ENCODE measurements at regions not wholly inside any gene's neighbourhood (a gene's known extent, or its start where the extent isn't known, plus 50 kb on each side); places are given as distances from the start of the nearest gene placed in this dataset.

DNA sequence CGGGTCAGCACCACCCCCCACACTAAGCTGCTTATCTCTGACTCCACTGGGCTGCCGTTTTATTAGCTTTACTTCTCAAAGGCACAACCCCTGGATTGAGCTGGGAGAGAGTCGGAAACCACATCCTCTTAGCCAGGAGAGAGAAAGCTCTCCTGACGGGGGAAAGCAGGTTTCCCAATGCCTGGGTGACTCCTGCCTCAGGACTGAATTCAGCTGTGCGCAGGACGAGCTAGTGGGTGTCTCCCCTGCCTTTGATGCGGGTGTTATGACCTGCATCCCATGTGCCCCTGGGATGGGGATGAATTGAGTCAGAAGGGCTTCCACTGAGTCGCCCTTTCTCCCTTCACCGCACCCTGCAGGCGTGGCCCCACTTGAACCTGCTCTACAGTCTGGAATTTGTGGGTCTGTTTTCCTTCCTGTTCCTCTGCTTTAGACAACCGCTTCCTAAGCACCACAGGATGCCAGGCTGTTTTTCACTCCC, 819.2 kb upstream of the EEF2KMT start:
- TF ChIP-seq EZH2phosphoT487 (IDR thresholded peaks at IDR 0.05; ENCODE audit: insufficient read depth, low read depth) (no peak), EZH2 (IDR thresholded peaks at IDR 0.05; ENCODE audit: insufficient read depth, poor library complexity, severe bottlenecking) (no peak)

All from GM23248 (cell line).